HG03521 (cell line): ENCODE measurements at regions not wholly inside any gene's neighbourhood (a gene's known extent, or its start where the extent isn't known, plus 50 kb on each side); places are given as distances from the start of the nearest gene placed in this dataset.

ENCODE experiments used
- ATAC-seq: cut with Tn5 transposase; IDR thresholded peaks from one replicate; pipeline ENCODE4 v1.9.1; 2021; ENCODE audit warnings: mild to moderate bottlenecking, moderate library complexity; ENCODE audit not compliant: unreplicated experiment

DNA sequence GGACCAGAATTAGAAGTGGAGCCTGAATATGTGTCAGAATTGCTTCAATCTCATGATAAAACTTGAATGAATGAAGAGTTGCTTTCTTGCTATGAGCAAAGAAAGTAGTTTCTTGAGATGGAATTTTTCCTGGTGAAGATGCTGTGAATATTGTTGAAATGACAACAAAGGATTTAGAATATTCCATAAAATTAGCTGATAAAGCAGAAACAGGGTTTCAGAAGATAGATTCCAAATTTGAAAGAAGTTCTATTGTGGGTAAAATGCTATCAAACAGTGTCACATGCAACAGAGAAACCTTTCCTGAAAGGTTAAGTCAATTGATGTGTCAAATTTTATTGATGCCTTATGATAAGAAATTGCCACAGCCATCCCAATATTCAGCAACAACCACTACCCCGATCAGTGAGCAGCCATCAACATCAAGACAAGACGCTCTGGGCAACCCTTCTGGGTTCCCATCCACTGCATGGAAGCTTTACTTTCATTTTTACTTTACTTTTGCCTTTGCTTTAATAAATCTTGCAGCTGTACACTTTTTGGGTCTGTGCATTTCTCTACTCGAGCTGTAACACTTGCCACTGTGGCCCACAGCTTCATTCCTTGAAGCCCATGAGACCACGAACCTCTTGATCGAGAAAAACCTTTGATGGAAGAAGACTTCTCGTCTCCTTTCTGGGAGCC is 104.0 kb upstream of the SSTR1 start:
- ATAC-seq = no peak

DNA sequence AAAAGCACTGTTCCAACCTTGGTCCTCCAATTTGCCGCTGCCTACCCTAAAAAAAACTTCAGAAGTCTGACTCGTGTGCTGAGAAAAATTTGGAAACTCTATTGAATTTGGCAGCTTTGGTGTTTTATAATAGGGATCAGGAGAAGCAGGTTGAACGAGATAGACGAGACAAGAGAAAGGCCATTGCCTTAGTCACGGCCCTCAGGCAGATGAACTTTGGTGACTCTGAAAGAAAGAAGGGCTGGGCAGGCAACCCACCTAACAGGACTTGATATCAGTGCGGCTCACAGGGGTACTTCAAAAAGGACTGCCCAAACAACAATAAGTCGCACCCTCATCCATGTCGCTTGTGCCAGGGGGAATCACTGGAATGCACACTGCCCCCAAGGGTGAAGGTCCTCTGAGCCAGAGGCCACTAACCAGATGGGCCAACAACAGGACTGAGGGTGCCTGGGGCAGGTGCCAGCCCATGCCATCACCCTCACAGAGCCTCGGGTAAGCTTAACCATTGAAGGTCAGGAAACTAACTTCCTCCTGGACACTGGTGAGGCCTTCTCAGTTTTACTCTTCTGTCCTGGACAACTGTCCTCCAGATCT is 102.5 kb upstream of the SSTR1 start:
- ATAC-seq = no peak

DNA sequence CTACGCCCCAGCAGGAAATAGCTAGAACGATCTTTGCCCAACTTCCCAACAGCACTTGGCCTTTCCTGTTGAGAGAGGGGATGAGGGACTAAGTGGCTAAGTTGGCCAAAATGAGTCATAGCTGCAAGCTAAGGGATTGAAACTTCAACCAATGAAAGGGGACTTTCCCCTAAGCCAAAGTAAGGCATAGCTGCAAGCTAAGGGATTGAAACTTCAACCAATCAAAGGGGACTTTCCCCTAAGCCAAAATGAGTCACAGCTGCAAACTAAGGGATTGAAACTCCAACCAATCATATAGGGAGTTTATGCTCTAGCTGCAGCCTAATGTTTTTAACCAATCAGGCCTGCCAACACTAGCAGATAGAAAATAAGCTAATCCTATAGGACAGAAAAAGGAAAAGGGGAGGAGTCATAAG is 100.5 kb upstream of the SSTR1 start:
- no peak for ATAC-seq

DNA sequence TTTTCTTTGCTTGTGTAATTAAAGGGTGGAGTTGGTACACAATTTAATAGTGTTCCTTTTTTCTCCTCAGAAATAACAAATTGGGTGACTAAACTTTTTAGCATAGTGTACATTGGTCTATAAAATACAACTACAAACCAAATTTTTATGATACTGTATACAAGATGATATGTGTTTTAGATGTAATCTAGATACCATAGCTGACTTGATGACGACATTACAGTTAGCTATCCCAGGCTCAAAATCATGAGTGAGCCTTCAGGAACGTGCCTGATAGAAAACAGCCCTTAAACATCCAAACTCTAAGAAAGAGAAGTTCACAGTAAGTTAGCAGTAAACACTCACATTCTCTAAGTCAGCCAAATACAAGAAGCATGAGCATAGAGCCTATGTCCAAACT is 99.0 kb upstream of the SSTR1 start:
- no peak for ATAC-seq

DNA sequence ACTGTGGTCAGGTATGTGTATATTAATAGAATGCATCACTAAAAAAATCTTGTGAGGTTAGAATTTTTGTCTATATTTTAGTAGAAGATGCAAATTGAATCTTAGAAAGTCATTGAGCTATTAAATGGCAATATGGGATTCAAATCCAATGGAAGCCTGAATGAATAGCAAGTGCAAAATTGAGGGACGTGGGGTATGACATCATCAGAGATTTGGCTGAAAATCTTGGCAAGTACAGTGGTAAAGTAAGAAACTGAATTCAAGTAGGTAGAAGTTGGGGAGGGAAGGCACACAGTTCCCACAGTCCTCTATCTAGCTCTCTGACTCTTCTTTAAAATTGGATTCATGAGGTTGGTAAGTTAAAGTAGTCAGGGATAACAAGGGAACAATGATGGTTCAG is 97.4 kb upstream of the SSTR1 start:
- no peak for ATAC-seq

DNA sequence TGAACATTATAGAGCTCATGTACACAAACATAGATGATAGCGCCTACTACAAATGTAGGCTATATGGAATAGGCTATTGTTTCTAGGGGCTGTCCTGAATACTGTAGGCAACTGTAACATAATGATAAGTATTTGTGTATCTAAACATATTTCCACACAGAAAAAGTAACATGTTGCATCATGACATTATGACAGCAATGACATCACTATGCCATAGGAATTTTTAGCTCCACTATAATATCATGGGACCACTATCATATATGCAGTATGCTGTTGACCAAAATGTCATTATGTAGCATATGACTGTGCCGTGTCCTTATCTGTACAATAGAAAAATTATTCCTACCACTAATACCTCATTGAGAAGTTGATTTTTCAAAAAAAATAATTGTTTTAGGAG is 96.7 kb upstream of the SSTR1 start:
- ATAC-seq = no peak

DNA sequence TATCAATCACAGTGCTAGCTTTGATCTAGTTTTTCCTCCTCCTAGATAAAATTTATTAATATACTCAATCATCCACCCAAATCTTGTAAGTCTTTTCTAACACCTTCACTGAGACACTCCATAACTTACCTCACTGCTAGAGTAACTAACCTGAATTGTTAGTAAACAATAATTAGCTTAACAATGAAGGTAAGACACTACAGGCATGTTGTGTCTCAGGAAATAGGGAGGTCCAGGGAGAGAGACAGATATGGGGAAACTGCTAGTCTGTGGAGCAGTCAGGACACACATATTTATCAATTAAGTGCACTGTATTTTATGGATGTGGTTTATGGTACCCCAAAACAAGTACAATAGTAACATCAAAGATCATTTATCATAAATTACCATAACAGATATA is 94.2 kb upstream of the SSTR1 start:
- ATAC-seq = no peak

DNA sequence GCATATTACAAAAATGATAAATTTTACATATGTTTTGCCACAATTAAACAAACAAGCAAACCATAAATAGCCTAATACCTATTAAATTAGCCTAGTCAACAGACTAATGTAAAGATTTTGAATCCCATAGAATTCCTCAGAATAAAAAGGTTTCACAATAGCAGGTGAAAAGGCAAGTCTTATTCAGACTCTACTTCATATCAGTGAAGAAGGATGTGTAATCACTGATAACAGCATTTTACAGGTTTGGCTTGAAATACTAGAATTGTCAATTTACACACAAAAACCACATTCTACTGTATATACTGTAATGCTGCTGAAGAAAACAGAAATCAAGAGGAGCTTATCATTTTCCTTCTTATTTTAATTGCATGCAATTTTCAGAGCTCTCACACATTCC is 90.8 kb upstream of the SSTR1 start:
- ATAC-seq = no peak

DNA sequence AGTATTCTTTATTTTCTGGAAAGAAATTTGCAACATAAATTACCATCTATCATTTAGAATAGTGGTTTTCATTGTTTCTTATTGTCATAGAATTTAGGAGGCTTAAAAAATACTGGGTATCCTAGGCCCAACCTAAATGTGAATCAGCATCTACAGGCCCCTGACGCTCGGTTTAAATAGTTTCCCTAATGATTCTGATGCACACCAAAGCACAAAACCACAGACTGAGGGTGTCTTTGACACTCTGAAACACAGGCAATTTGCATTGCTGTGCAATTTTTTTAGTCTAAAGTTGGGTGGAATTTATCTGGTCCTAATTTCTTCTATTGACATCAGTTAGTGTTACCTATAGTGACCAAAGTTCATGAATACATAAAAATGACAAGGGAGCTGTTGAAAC is 87.6 kb upstream of the SSTR1 start:
- no peak for ATAC-seq

DNA sequence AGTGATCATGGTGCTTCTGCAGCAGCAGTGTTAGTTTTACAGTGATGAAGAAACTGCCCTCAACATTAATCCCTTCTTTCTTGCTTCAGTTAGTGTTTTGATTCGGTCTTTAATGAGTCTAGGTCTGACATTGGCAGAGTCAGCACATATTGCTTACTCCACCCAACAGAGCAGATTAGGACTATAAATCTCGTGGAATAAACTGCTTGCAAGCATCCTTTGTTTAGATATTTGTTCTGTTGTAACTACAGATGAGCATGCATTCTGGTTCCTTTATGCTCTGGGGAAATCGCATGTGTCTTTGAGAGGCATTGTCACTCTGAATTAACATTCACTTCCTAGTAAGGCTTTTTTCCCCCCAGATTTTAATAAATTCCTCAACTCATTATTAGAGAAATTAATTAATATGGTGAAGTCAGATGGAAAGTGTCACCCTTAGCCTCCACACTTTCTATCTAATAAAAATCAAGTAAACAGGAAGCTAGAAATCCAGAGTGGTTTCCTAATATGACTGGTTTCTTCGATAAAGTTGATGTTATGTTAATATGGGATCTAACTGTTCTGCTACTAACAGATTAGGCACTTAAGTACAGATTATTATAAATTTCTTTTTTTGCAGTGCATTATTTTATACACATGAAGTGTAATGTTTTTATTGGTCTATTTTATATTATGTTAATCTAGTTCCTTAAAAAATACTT is 86.2 kb upstream of the SSTR1 start:
- ATAC-seq = no peak

DNA sequence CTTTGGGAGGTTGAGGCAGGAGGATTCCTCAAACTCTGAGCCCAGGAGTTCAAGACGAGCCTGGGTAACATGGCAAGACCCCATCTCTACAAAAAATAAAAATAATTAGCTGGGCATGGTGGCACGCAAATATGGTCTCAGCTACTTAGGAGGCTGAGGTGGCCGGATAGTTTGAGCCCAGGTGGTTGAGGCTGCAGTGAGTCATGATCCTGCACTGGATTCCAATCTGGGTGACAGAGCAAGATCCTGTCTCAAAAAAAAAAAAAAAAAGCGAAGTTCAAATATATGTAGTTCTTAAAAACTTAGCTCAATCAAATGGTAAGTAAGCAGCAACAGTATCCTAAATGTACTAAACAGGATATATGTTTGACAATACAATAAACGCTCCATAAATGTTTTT is 85.5 kb upstream of the SSTR1 start:
- no peak for ATAC-seq

DNA sequence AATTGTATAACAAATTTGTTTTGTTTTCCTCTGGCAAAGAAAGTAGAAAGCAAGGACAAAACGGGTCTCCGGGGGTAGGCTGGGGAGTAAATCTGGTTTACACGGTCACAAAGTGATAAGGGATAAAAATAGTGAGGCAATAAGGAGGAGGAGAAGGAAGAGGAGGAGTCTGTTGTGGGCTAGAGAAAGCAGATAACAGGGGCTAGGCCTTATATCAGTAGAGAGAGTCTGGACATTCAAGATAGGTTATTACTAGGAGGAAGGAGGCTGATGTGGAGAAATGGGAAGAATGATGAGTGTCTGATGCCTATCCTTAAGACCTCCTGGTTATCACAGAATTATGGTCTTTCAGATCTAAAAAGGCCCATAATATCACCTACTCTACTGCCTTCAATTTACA is 83.2 kb upstream of the SSTR1 start:
- no peak for ATAC-seq

DNA sequence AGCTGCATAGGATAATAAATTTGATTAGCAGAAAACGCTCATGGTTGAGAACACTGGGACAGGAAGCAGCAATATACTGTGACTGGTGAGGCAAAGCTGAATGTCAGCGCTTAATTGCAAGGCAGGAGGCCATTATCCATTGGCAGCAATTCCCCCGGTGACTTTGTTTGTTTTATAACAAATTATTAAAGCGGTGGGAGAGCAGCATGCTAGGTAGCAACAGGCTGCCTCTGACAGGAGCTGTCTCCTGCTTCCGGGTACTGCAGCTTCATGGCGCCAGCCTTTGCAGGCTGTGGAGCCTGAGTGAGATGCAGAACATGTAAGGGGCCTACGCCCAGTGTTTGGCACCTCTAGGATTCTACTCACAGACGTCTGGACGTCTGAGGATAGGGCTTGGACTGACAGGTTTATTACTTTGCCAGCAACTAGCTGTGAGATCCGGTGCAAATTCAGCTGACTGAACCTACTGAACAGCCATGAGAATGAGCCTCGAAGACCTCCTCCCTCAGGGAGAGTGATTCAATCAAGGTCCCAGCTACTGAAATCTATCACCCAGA is 82.1 kb upstream of the SSTR1 start:
- ATAC-seq = no peak

DNA sequence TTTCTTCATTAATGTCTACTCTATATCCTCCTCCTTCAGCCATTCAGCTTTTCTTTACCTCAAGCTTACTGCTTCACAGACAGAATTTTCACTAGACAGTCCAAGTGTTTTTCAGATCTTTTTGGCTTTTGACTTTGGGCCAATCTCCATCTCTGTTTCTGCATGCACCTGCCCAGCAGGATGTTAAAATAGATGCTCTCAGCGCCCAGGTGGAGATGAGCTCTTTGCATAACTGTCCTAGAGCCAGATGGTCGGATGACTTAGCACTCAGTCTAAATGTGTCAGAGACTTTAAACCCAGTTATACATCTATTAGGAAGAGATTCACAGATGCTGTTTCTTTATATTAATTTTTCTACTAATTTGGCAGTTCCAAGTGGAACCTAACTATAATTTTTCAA is 80.3 kb upstream of the SSTR1 start:
- ATAC-seq = no peak

DNA sequence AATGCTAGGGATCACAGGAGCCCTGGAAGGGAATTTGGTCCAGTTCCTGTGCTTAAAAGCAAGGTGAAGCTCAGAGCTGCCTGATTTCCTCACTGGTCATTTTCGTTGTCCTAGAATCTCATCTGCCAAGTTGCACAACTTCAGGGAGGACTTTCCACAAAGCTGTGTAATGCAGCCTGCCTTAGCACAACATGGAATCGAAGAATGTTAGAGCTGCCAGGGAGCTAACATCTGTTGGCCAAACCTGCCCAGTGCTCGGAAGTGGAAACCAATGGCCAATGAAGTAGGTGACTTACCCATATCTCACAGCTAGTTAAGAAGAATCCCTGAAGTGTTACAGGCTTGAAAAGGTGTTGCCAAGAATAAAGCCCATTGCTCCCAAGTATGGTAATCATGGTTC is 79.9 kb upstream of the SSTR1 start:
- ATAC-seq = no peak

DNA sequence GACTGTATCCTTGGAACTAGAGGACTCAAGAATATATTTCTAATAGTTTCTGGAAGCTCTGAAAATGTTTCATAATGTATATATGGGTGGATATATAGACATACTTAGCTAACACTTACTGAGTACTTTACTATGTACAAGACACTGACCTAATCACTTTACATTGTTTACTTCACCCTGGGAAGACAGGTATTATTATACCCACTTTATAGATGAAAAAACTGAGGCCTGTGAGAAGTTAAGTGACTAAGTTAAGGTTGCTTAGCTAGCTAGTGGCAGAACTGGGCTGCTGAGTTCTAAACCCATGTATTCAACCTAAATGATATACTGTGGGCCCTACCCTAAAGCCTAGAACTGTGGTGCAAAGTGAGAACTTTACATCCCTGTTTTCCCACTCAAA is 79.1 kb upstream of the SSTR1 start:
- no peak for ATAC-seq

DNA sequence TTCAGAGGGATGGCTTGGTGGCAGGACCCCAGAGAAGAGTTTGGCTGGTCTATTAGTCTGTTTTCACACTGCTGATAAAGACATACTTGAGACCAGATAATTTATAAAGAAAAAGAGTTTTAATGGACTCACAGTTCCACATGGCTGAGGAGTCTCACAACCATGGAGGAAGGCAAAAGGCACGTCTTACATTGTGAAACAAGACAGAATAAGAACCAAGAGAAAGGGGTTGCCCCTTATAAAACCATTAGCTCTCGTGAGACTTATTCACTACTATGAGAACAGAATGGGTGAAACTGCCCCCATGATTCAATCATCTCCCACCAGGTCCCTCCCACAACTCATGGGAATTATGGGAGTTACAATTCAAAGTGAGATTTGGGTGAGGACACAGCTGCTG is 78.5 kb upstream of the SSTR1 start:
- ATAC-seq = no peak

DNA sequence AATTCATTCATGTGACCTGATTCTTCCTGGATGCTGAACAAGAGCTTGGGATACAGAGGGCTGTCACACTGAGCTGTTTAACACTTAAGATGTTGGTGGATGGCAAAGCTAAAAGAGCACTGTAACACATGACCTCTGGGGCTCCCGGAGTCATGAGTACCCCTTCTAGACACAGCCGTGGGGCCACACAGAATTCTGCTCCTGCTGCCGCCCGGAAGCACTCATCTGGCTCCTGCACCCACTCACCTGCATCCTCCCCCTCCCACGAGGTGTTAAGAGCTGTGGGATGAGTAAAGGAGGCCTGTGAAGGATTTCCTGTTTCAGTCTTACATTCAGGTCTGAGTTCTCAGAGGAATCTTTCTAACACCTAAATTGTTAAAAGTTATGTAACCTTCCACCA is 78.0 kb upstream of the SSTR1 start:
- ATAC-seq = no peak

DNA sequence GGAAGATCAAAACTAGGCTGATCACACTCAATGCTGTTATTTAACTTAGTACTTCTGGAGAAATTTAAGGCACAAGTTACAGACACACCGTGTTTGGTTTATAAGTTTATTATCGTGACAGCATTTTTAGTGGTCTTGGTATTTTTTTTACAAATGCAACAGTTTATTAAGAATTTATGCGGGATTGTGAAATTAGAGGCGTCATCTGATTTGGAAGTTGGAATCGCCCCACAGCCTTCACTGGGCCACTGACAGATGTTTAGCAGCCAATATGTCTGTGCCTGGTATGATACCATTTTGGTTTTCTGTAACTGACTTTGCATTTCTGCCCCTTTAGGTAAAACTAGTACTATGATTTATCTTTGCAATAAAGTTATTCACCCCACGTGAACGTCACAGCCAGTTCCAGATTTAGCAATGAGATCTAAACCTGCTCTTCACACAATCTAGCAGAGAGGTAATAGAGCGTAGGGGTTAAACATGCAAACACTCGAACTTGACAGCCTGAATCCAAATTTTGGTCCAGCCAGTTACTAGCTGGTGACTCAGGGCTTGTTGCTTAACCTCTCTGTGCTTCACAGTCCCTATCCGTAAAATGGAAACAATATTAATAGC is 73.2 kb upstream of the SSTR1 start:
- ATAC-seq = no peak

DNA sequence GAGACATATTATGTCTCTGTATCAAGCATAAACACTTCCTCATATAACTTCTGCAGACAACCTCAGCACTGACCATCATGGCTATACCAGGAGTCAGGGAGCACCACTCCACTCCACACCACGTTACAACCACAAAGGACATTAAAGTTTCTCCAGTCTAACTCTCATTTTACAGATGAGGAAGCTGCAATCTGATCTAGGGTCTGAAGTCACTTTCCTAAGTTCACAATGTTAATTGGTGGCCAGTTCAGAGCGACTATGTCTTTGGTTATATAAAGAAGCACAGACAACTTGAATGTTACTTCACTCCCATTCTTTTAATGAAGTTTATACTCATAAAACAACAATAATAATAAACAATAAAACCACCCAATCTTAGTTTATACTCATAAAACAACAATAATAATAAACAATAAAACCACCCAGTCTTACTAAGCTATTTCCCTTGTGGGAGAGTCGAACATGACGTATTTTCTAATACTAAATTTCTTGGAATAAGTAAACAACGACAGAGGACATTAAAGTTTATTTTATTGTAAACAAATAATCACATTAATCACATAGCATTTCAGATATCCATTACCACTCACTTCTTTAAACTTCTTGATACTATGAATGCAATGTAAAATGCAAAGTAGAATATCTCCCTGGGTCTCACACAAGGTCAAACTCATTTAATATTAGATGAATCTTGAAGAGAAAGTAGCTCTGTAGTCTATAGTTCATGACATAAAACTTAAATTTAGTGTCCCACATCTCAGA is 72.4 kb upstream of the SSTR1 start:
- ATAC-seq = no peak

DNA sequence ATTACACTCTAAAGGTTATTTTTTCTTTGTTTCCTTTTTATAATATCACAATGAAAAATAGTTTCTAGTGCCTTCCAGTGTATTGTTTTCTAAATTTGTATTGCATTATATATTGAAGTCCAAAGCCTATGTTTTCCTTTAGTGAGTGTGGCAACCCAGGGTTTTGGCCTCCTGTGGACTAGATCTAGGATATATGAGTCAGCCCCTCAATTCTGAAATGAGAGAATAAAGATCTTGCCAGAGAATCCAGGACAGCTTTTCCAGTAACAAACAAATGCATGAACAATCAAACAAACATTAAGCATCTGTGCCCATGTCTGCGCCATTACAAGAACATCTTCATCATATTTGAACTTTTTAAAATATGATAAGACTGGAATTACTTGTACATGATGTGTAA is 70.7 kb upstream of the SSTR1 start:
- no peak for ATAC-seq
